GM12865 (cell line): ENCODE measurements at regions not wholly inside any gene's neighbourhood (a gene's known extent, or its start where the extent isn't known, plus 50 kb on each side); places are given as distances from the start of the nearest gene placed in this dataset.

Experiments
- DNase-seq: peaks from one replicate; pipeline ENCODE4 v3.0.0; 2010; ENCODE audit warnings: low read depth
- H3K4me3 ChIP-seq: 2 replicates; pipeline ENCODE4 v1.5.1; 2011; ENCODE audit warnings: mild to moderate bottlenecking, low read depth, low read length, control low read depth
- CTCF ChIP-seq: IDR thresholded peaks from 2 replicates; pipeline ENCODE4 v1.5.1; 2011; ENCODE audit warnings: low read length, control low read depth, low read depth, inconsistent platforms; ENCODE audit not compliant: insufficient read depth; ENCODE audit errors: missing control alignments

DNA sequence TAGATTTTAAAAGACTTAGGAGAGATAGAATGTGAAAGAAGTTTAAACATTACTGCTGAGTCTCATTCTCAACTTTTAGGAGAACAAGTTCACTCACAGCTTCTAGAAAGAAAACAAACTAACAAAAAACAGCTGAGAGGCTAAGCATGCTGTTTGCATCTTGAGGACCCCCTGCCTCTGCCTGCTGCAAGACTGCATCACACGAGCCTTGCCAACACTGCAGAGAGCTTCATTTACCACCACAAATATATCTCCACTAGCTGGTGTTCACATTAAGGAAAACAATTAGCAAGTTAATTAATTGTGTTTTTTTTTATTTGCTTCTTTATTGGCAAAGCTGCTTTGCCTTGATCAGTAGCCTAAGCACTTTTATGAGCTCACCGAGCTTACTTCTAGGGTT lies 336.6 kb upstream of the KIAA1217 start:
- TF ChIP-seq CTCF = no peak
- H3K4me3 ChIP-seq = no peak overlapping the region
- DNase-seq = no peak

DNA sequence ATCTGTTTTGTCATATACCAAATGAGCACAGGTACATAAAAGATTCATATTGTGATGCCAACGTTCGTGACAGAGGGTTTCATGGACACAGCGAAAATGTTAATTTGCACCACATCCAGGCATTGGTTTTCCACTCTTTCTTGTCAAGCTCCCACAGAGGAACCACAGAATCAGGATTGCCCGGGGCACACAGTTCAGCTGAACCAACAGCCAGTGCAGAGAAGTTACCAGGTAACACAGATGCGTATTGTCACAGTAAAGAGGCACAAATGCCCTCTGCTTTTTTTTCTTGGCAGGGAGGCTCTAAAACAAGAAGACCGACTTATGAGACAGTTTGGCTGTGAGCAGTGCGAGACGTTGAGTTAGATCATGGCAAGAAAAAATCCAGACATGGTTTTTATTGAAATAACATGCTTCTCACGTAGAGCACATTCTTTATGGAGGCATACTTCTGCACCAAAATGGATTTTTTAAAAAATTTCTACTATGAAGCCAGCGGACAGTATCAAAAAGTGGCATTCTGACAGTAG lies 331.1 kb upstream of the KIAA1217 start:
- TF ChIP-seq CTCF = no peak
- DNase-seq = no peak
- no peak overlapping the region for H3K4me3 ChIP-seq

DNA sequence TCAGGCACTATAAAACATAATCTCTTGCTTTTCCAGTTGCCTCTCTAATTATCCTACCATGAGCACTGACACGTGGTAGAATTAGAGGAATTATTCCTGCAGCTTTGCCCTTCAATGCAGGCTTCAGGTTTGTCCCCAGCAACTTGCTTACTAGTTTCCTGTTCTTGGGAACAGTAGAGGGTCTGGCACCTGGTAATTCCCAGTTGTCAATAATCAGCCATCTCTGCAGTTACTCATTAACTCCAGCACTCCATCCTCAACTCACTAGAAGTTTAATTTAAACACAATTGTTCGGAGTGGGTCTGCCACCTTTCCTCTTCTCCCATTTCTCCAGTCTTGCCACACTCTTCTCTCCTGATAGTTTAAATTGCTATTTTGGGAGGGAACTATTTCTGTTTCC lies 324.3 kb upstream of the KIAA1217 start:
- no peak overlapping the region for H3K4me3 ChIP-seq
- no peak for DNase-seq
- TF ChIP-seq CTCF = no peak

DNA sequence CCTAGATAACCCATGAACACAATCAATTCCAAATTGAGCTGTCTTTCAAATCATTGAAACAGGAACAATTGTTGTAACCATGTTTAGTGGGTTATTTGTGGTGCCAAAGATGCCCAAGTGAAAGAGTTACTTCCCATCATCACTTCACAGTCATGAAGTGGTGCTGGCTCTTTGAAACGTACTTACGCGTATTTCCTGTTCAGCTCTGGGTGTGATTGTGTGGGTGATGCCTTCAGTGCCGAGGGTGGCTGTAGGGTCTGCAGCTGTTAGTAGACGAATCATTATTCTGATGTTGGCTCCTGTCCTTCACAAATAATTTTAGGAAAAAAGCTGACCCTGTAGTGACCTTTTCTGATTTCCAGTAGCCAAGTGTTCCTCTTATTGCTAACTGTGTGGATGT lies 323.1 kb upstream of the KIAA1217 start:
- no peak overlapping the region for H3K4me3 ChIP-seq
- no peak for TF ChIP-seq CTCF
- no peak for DNase-seq

GRCh38 chr10:23886355-23886754 lies 322.6 kb upstream of the KIAA1217 start:
- TF ChIP-seq CTCF = no peak
- H3K4me3 ChIP-seq = no peak overlapping the region
- DNase-seq = peak; percentile 13

DNA sequence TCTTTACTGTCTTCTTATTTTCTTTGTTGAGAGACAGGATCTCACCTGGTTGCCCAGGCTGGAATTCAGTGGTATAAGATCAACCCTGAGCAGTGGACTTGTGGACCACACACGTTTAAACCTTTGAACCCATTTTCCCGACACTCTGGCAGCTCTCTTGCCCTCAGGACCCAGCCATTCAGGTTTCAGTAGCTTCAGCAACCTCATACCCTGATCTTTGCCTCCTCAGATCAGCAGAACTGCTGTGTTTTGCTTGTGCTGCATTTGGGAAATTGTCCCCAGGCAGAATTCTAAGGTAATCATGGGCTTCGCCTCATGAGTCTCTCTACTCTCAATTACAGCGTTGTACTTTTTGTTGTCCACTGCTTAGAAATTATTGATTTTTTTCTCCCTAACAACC lies 317.6 kb upstream of the KIAA1217 start:
- no peak for TF ChIP-seq CTCF
- DNase-seq = no peak
- H3K4me3 ChIP-seq = no peak overlapping the region

DNA sequence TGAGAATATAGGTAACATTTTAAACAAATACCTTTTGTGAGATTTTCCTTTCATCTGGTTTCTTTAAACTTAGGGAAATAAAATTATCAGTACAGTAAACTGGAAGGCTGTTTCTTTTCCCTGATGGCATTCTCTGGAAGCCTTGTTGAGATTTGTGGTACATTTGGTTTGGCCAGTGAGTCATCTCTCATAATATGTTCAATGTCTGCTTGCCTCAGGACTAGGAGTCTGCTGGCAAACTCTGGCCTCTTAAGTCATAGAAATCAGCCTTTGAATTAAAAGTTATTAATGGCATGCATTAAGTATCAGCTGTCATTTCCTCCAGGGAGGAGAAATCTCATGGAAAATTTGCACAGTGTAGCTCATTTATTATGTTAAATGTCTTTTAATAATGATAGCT lies 316.6 kb upstream of the KIAA1217 start:
- no peak for TF ChIP-seq CTCF
- no peak overlapping the region for H3K4me3 ChIP-seq
- DNase-seq = no peak
